ENCODE measurements at regions not wholly inside any gene's neighbourhood (a gene's known extent, or its start where the extent isn't known, plus 50 kb on each side); places are given as distances from the start of the nearest gene placed in this dataset.
"Not testable (repeated sequence)": the region's sequence is repeated elsewhere in the genome, so short reads cannot be mapped to it uniquely, and the experiment has no call there.

- H3K4me3 Mint-ChIP-seq = no peak overlapping the region
- TF ChIP-seq CTCF (IDR thresholded peaks at IDR 0.05; ENCODE audit: unreplicated experiment in 3 of 3) = no peak
- peaks cover 4% of the 10 kb centered on the region for H3K27me3 Mint-ChIP-seq (ENCODE audit: low read depth)
- no peaks in the 10 kb centered on the region for H3K4me1 Mint-ChIP-seq
- no peaks in the 10 kb centered on the region for H3K36me3 Mint-ChIP-seq (ENCODE audit: low read depth)
- no peak overlapping the region for H3K27ac Mint-ChIP-seq
- no peaks in the 10 kb centered on the region for H3K9me3 Mint-ChIP-seq
Measured at GRCh38 chr16:16925432-16925831, 545.3 kb downstream of the XYLT1 start.

DNA sequence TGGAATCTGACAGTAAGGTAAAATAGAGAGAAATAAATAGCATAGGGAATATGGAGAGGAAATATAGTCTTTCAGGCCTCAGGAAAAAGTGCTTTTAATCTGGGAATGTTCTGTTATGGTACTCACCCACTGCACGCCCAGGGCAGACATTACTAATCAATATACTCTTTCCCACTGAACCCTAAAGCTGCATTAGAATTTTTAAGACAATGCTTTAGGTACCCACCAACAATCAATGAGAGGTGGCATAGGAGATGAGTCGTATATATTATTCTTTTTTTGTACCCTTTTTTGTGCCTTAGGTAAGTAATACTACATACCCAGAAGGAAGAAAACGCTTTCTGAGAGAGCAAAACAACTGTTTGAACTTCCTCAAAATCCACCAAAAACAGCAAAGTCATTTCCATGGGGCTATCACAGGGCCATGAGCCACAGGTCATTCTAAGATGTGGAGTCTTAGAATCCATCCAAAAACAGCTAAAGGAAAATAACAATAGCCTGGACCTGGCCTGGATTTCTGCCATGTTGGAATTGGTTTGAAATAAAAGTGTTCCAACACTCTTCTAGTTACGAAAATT lies 542.1 kb downstream of the XYLT1 start:
- H3K4me3 Mint-ChIP-seq = no peak overlapping the region
- no peaks in the 10 kb centered on the region for H3K27me3 Mint-ChIP-seq (ENCODE audit: low read depth)
- no peaks in the 10 kb centered on the region for H3K9me3 Mint-ChIP-seq
- TF ChIP-seq CTCF (IDR thresholded peaks at IDR 0.05; ENCODE audit: unreplicated experiment in 3 of 3) = no peak
- H3K36me3 Mint-ChIP-seq (ENCODE audit: low read depth) = no peaks in the 10 kb centered on the region
- no peak overlapping the region for H3K27ac Mint-ChIP-seq
- no peaks in the 10 kb centered on the region for H3K4me1 Mint-ChIP-seq

DNA sequence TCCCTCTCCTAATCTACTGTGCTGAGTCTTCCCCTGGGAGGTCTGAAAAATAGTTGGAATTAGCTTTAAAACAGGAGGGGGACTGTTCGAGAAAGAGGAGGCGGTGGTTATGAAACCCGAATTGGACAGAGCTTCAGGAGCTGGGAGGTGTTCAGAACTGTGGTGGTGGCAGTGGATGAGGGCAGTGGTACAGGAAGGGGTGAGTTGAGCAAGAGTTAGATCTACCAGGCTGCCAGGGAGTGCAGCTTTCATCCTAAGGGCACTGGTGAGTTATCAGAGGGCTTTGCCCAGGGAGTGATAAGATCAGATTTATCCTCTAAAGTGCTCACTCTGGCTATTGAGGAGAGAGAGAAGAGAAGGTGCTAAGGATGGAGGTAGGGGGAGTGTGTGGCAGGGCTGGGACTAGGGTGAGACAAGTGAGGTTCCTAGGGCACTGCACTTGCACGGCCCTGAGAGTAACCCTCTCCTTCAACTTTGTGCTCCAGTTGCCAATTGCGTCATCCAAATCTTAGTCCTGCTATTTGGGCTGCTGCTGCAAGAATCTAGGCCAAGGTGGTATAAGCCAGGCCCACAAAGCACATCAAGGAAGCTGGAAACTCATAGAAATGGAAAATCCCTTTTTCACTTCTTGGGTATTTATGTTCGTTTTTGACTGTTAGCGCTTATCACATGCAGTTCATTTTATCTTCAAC lies 540.3 kb downstream of the XYLT1 start:
- H3K4me3 Mint-ChIP-seq = no peak overlapping the region
- H3K4me1 Mint-ChIP-seq = no peaks in the 10 kb centered on the region
- TF ChIP-seq CTCF (IDR thresholded peaks at IDR 0.05; ENCODE audit: unreplicated experiment in 3 of 3) = no peak
- no peaks in the 10 kb centered on the region for H3K9me3 Mint-ChIP-seq
- no peak overlapping the region for H3K27ac Mint-ChIP-seq
- no peaks in the 10 kb centered on the region for H3K27me3 Mint-ChIP-seq (ENCODE audit: low read depth)
- no peaks in the 10 kb centered on the region for H3K36me3 Mint-ChIP-seq (ENCODE audit: low read depth)

- Mint-ChIP-seq H3K4me1 (no peaks in the 10 kb centered on the region), H3K27ac (no peak overlapping the region), H3K4me3 (no peak overlapping the region), H3K27me3 (ENCODE audit: low read depth) (peaks cover 7% of the 10 kb centered on the region), H3K36me3 (ENCODE audit: low read depth) (no peaks in the 10 kb centered on the region), H3K9me3 (no peaks in the 10 kb centered on the region)
- no peak for TF ChIP-seq CTCF (IDR thresholded peaks at IDR 0.05; ENCODE audit: unreplicated experiment in 3 of 3)
Measured at GRCh38 chr16:16933861-16934260, 536.9 kb downstream of the XYLT1 start.

DNA sequence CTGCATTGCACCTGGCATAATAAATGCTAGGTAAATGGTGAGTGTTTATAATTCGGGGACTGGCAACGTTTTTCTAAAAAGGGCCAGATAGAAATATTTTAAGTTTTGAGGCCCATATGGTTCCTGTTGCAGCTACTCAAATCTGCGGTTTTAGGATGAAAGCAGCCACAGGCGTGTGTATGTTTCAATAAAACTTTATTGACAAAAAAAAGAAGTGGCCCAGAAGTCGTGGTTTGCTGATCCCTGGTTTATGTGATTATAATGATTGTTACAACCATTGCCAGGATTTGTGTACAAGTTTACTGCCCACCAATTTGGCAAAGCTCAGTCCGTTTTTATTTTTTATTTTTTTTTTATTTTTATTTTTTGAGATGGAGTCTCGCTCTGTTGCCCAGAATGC lies 536.1 kb downstream of the XYLT1 start:
- H3K9me3 Mint-ChIP-seq = no peaks in the 10 kb centered on the region
- TF ChIP-seq CTCF (IDR thresholded peaks at IDR 0.05; ENCODE audit: unreplicated experiment in 3 of 3) = no peak
- no peaks in the 10 kb centered on the region for H3K36me3 Mint-ChIP-seq (ENCODE audit: low read depth)
- H3K4me3 Mint-ChIP-seq = no peak overlapping the region
- no peak overlapping the region for H3K27ac Mint-ChIP-seq
- peaks cover 11% of the 10 kb centered on the region for H3K27me3 Mint-ChIP-seq (ENCODE audit: low read depth)
- no peaks in the 10 kb centered on the region for H3K4me1 Mint-ChIP-seq

DNA sequence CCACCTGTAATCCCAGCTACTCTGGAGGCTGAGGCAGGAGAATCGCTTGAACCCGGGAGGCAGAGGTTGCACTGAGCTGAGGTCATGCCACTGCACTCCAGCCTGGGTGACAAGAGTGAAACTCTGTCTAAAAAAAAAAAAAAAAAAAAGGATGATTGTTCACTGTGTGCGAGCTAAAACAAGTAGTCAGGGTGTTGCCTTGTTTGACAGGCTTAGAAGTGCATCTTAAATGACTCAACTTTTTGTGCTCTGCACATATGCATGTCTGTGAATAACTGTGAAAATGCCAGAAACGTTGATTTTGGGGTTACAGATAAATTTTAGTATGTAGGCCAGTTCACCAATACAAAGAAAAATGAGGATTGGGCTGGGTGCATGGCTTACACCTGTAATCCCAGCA lies 534.9 kb downstream of the XYLT1 start:
- H3K36me3 Mint-ChIP-seq (ENCODE audit: low read depth); H3K27ac Mint-ChIP-seq; H3K4me1 Mint-ChIP-seq; H3K9me3 Mint-ChIP-seq; H3K4me3 Mint-ChIP-seq: not testable (repeated sequence)
- H3K27me3 Mint-ChIP-seq (ENCODE audit: low read depth) = peaks cover 19% of the 10 kb centered on the region
